Esophagus muscularis mucosa (tissue), 4 donors: ENCODE measurements at regions not wholly inside any gene's neighbourhood (a gene's known extent, or its start where the extent isn't known, plus 50 kb on each side); places are given as distances from the start of the nearest gene placed in this dataset.

Source experiments
- EP300 ChIP-seq: sonication (generic); formaldehyde crosslinking; IDR thresholded peaks from one replicate; pipeline ENCODE4 v1.6.1; 2017; ENCODE audit warnings: antibody characterized with exemption
- POLR2A ChIP-seq: fragments of 450-650 bp; IDR thresholded peaks from one replicate; pipeline ENCODE4 v1.6.1; 2017; ENCODE audit warnings: antibody characterized with exemption, moderate library complexity, mild to moderate bottlenecking, low read depth
- POLR2AphosphoS5 ChIP-seq, 2 donors: sonication (generic); formaldehyde crosslinking; IDR thresholded peaks; one replicate each; pipeline ENCODE4 v1.6.1; 2017; ENCODE audit warnings: antibody characterized with exemption in 2 of 2
- TF ChIP-seq, protein P1 (sequence below), 3 experiments: fragments of 200-600 bp in 2 of 3; fragments of 450-650 bp in 1 of 3; sonication (generic) in 2 of 3; IDR thresholded peaks; one replicate each; pipeline ENCODE4 v1.5.1; 2017 to 2019; ENCODE audit warnings: antibody characterized with exemption in 3 of 3, mild to moderate bottlenecking in 2 of 3, moderate library complexity in 1 of 3

- TF ChIP-seq POLR2A (no peak), POLR2AphosphoS5 (IDR thresholded peaks at IDR 0.05) (no peak), EP300 (no peak)
- TF ChIP-seq, protein P1, sequence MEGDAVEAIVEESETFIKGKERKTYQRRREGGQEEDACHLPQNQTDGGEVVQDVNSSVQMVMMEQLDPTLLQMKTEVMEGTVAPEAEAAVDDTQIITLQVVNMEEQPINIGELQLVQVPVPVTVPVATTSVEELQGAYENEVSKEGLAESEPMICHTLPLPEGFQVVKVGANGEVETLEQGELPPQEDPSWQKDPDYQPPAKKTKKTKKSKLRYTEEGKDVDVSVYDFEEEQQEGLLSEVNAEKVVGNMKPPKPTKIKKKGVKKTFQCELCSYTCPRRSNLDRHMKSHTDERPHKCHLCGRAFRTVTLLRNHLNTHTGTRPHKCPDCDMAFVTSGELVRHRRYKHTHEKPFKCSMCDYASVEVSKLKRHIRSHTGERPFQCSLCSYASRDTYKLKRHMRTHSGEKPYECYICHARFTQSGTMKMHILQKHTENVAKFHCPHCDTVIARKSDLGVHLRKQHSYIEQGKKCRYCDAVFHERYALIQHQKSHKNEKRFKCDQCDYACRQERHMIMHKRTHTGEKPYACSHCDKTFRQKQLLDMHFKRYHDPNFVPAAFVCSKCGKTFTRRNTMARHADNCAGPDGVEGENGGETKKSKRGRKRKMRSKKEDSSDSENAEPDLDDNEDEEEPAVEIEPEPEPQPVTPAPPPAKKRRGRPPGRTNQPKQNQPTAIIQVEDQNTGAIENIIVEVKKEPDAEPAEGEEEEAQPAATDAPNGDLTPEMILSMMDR (IDR thresholded peaks at IDR 0.05) = no peak
Measured at GRCh38 chr15:61327019-61327631, 98.0 kb upstream of the RORA start.
